A549 (cell line): ENCODE measurements at regions not wholly inside any gene's neighbourhood (a gene's known extent, or its start where the extent isn't known, plus 50 kb on each side); places are given as distances from the start of the nearest gene placed in this dataset.

Experiments
- ELK1 ChIP-seq: fragments of 150-350 bp; IDR thresholded peaks from 2 replicates; pipeline ENCODE4 v1.6.1; 2014; ENCODE audit warnings: low read depth, mild to moderate bottlenecking, low read length
- NR3C1 ChIP-seq: fragments of >200 bp; sonication (Bioruptor Twin); formaldehyde crosslinking; IDR thresholded peaks from 3 replicates; pipeline ENCODE4 v1.6.1; 2017
- POLR2A ChIP-seq: IDR thresholded peaks from 2 replicates; pipeline ENCODE4 v1.6.1; 2012; ENCODE audit warnings: mild to moderate bottlenecking, low read length
- POLR2AphosphoS2 ChIP-seq: conservative IDR thresholded peaks from 2 replicates; pipeline ENCODE4 v1.6.1; 2012; ENCODE audit warnings: low read length, improper control_type of control experiment, inconsistent platforms
- RAD21 ChIP-seq, 2 experiments: fragments of >200 bp in 1 of 2; sonication (Bioruptor Twin) in 1 of 2; formaldehyde crosslinking in 1 of 2; IDR thresholded peaks in 1 of 2; conservative IDR thresholded peaks in 1 of 2; 2 replicates in 1 of 2; 3 replicates in 1 of 2; pipeline ENCODE4 v1.6.1; 2012 to 2018; ENCODE audit warnings: inconsistent platforms in 1 of 2
- ZFP36 ChIP-seq: fragments of 450-650 bp; IDR thresholded peaks from 2 replicates; pipeline ENCODE4 v1.6.1; 2014; ENCODE audit warnings: borderline replicate concordance; ENCODE audit not compliant: partially characterized antibody
- TF ChIP-seq, protein P1 (sequence below): fragments of >200 bp; sonication (Bioruptor Twin); formaldehyde crosslinking; IDR thresholded peaks from 3 replicates; pipeline ENCODE4 v1.5.1; 2016

DNA sequence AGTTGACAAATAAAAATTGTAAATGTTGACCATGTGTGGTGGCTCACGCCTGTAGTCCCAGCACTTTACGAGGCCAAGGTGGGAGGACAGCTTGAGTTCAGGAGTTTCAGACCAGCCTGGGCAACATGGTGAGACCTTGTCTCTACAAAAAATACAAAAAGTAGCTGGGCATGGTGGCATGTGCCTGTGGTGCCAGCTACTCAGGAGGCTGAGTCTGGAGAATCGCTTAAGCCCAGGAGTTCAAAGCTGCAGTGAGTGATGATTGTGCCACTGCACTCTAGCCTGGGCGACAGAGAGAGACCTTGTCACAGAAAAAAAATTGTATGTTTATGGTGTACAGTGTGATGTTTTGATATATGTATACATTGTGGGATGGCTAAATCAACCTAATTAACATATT lies 119.6 kb downstream of the NPIPB5 start:
- TF ChIP-seq ELK1 (no peak), POLR2AphosphoS2 (no peak), POLR2A (no peak), RAD21 (conservative IDR thresholded peaks at IDR 0.05 in 1 of 2, IDR thresholded peaks at IDR 0.05 in 1 of 2) (no peak), NR3C1 (no peak), ZFP36 (no peak)
- TF ChIP-seq, protein P1, sequence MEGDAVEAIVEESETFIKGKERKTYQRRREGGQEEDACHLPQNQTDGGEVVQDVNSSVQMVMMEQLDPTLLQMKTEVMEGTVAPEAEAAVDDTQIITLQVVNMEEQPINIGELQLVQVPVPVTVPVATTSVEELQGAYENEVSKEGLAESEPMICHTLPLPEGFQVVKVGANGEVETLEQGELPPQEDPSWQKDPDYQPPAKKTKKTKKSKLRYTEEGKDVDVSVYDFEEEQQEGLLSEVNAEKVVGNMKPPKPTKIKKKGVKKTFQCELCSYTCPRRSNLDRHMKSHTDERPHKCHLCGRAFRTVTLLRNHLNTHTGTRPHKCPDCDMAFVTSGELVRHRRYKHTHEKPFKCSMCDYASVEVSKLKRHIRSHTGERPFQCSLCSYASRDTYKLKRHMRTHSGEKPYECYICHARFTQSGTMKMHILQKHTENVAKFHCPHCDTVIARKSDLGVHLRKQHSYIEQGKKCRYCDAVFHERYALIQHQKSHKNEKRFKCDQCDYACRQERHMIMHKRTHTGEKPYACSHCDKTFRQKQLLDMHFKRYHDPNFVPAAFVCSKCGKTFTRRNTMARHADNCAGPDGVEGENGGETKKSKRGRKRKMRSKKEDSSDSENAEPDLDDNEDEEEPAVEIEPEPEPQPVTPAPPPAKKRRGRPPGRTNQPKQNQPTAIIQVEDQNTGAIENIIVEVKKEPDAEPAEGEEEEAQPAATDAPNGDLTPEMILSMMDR = no peak
